PC-9 (cell line): ENCODE measurements at regions not wholly inside any gene's neighbourhood (a gene's known extent, or its start where the extent isn't known, plus 50 kb on each side); places are given as distances from the start of the nearest gene placed in this dataset.

ENCODE experiments used
- BruUV-seq: library from RNA; stranded (reverse); fragments of 400-500 nt; replicated peaks from 2 replicates; lab custom pipeline; 2021; lab: Mats Ljungman, UMichigan
- CTCF ChIA-PET: fragments of 300-600 bp; sonication (Branson Sonifier 250); formaldehyde crosslinking; loops from one replicate; lab custom pipeline; 2022; ENCODE audit warnings: antibody characterized with exemption; lab: Charles Lee
- POLR2A ChIA-PET: fragments of 300-600 bp; sonication (Branson Sonifier 250); formaldehyde crosslinking; loops from one replicate; lab custom pipeline; 2022; ENCODE audit warnings: antibody characterized with exemption; ENCODE audit not compliant: unreplicated experiment; lab: Charles Lee
- DNase-seq, 2 experiments: peaks; one replicate each; pipeline versions ENCODE4 v3.0.0 to v3.0.0-alpha.2; 2015 to 2022; ENCODE audit warnings: mixed read lengths in 1 of 2
- H2AFZ ChIP-seq: fragments of 200-600 bp; sonication (generic); 2 replicates; pipeline ENCODE4 v1.8.1; 2017; ENCODE audit warnings: antibody characterized with exemption
- H3F3A ChIP-seq: fragments of 200-600 bp; sonication (generic); 2 replicates; pipeline ENCODE4 v1.8.1; 2017; ENCODE audit warnings: antibody characterized with exemption, mild to moderate bottlenecking, low read depth; ENCODE audit not compliant: insufficient read depth
- H3K27ac ChIP-seq: fragments of 200-600 bp; sonication (generic); 2 replicates; pipeline ENCODE4 v1.6.1; 2016; ENCODE audit warnings: mixed run types
- H3K27me3 ChIP-seq: fragments of 200-600 bp; sonication (generic); 2 replicates; pipeline ENCODE4 v1.6.1; 2016; ENCODE audit warnings: low read depth, mixed run types; ENCODE audit not compliant: insufficient read depth
- H3K36me3 ChIP-seq: fragments of 200-600 bp; sonication (generic); 2 replicates; pipeline ENCODE4 v1.6.1; 2016; ENCODE audit warnings: low read depth, mixed run types
- H3K4me1 ChIP-seq: fragments of 200-600 bp; sonication (generic); replicated peaks from 2 replicates; pipeline ENCODE4 v1.6.1; 2016; ENCODE audit warnings: mixed run types; ENCODE audit not compliant: insufficient read depth
- H3K4me2 ChIP-seq: fragments of 200-600 bp; sonication (generic); 2 replicates; pipeline ENCODE4 v1.6.1; 2017; ENCODE audit warnings: mixed run types
- H3K4me3 ChIP-seq: fragments of 200-600 bp; sonication (generic); 2 replicates; pipeline ENCODE4 v1.6.1; 2016; ENCODE audit warnings: mixed run types
- H3K79me2 ChIP-seq: fragments of 200-600 bp; sonication (generic); 2 replicates; pipeline ENCODE4 v1.6.1; 2017; ENCODE audit warnings: low read depth, mixed run types
- H3K9me2 ChIP-seq: fragments of 200-600 bp; sonication (generic); 2 replicates; pipeline ENCODE4 v1.8.1; 2017; ENCODE audit warnings: mild to moderate bottlenecking; ENCODE audit not compliant: insufficient read depth
- H3K9me3 ChIP-seq: fragments of 200-600 bp; sonication (generic); 2 replicates; pipeline ENCODE4 v1.8.1; 2016; ENCODE audit warnings: low read depth; ENCODE audit not compliant: insufficient read depth
- H4K20me1 ChIP-seq: fragments of 200-600 bp; sonication (generic); 2 replicates; pipeline ENCODE4 v1.8.1; 2017; ENCODE audit not compliant: insufficient read depth
- CTCF ChIP-seq: fragments of 200-600 bp; sonication (generic); conservative IDR thresholded peaks from 2 replicates; pipeline ENCODE4 v1.6.1; 2017; ENCODE audit warnings: mixed run types, antibody characterized with exemption, mild to moderate bottlenecking, moderate library complexity
- EZH2 ChIP-seq: fragments of 200-600 bp; sonication (generic); IDR thresholded peaks from 2 replicates; pipeline ENCODE4 v1.8.0; 2017; ENCODE audit warnings: antibody characterized with exemption, low read depth
- intact Hi-C: fragments of 100-400 bp; cut with micrococcal nuclease; formaldehyde crosslinking; loops from one replicate; pipeline ENCODE4 v1.10.0; 2022; ENCODE audit not compliant: unreplicated experiment

- Histone ChIP-seq H3K27ac (no peak overlapping the region), H3K9me3 (no peaks in the 10 kb centered on the region), H3F3A (no peaks in the 10 kb centered on the region), H4K20me1 (no peaks in the 10 kb centered on the region), H3K79me2 (no peaks in the 10 kb centered on the region), H3K36me3 (no peaks in the 10 kb centered on the region), H3K27me3 (no peaks in the 10 kb centered on the region), H3K4me1 (no peaks in the 10 kb centered on the region), H3K4me2 (no peak overlapping the region), H3K9me2 (no peaks in the 10 kb centered on the region), H2AFZ (no peak overlapping the region), H3K4me3 (no peak overlapping the region)
- TF ChIP-seq CTCF (no peak), EZH2 (no peak)
- no peak for DNase-seq
- BruUV-seq = no TSS peak
- POLR2A ChIA-PET = no interaction called here
- CTCF ChIA-PET = no interaction called here
- intact Hi-C loops = no loop called here
Observed at GRCh38 chr11:28729339-28729738, 621.2 kb downstream of the METTL15 start.

DNA sequence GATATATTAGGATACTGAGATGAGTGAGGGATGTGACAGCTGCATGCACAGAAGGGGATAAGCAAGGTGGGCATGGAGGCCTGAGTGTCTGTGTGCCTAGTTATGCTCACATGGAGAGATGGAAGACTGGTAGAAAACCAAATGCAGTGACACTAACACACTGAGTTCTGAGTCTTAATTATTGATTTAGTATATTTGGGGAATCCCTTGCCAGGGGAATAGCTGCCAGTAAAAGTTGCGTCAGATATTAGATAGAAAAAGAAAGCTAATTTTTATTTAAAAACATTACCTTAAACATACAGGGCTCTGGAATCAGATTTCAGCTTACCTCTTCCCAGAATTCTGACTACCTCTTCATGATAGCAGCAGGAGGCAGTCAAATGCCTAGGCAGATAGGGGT is 620.5 kb downstream of the METTL15 start:
- Histone ChIP-seq H3K36me3 (no peaks in the 10 kb centered on the region), H2AFZ (no peak overlapping the region), H3F3A (no peaks in the 10 kb centered on the region), H3K9me3 (no peaks in the 10 kb centered on the region), H3K27ac (no peak overlapping the region), H3K27me3 (no peaks in the 10 kb centered on the region), H3K79me2 (no peaks in the 10 kb centered on the region), H3K4me3 (no peak overlapping the region), H3K4me1 (no peaks in the 10 kb centered on the region), H3K9me2 (no peaks in the 10 kb centered on the region), H4K20me1 (no peaks in the 10 kb centered on the region), H3K4me2 (no peak overlapping the region)
- no peak for DNase-seq
- BruUV-seq = no TSS peak
- TF ChIP-seq CTCF = no peak
- no peak for TF ChIP-seq EZH2
- intact Hi-C loops = no loop called here
- ChIA-PET CTCF (no interaction called here), POLR2A (no interaction called here)

DNA sequence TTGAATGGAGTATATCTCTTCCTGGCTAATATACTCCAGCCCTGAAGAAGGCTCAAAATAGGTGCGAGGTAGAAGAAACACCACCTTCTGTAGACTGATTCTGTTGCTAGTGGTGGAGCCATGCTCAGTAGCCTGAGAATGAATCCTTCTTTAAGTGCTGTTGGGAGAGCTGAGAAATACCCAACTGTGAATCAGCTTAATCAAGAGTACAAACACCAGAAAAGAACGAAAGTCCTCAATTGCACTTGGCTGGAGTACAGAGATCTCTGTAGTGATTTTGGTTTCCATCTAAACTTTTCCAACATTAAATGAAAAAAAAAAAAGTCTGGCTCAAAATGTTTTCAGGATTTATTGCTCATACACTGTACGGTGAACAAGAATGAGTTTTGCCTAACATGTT is 619.1 kb downstream of the METTL15 start:
- POLR2A ChIA-PET = no interaction called here
- H3K4me3 ChIP-seq = no peak overlapping the region
- no peaks in the 10 kb centered on the region for H3K27me3 ChIP-seq
- H3K4me2 ChIP-seq = no peak overlapping the region
- CTCF ChIA-PET = no interaction called here
- no peak overlapping the region for H3K27ac ChIP-seq
- H3K36me3 ChIP-seq = no peaks in the 10 kb centered on the region
- TF ChIP-seq CTCF (no peak), EZH2 (no peak)
- H3K79me2 ChIP-seq = no peaks in the 10 kb centered on the region
- intact Hi-C loops = no loop called here
- no peaks in the 10 kb centered on the region for H3K4me1 ChIP-seq
- no peaks in the 10 kb centered on the region for H4K20me1 ChIP-seq
- no peak for DNase-seq
- no peaks in the 10 kb centered on the region for H3K9me3 ChIP-seq
- no peak overlapping the region for H2AFZ ChIP-seq
- no TSS peak for BruUV-seq
- H3K9me2 ChIP-seq = no peaks in the 10 kb centered on the region
- H3F3A ChIP-seq = no peaks in the 10 kb centered on the region
